GM13977 (cell line): ENCODE measurements at regions not wholly inside any gene's neighbourhood (a gene's known extent, or its start where the extent isn't known, plus 50 kb on each side); places are given as distances from the start of the nearest gene placed in this dataset.

Experiments used
- DNase-seq: peaks from one replicate; pipeline ENCODE4 v3.0.0; 2012; ENCODE audit warnings: low spot score
- CTCF ChIP-seq: IDR thresholded peaks from 2 replicates; pipeline ENCODE4 v1.5.1; 2012; ENCODE audit warnings: mild to moderate bottlenecking, control low read depth; ENCODE audit not compliant: insufficient read depth; ENCODE audit errors: extremely low read depth, missing control alignments
- in situ Hi-C: fragments of 300-500 bp; cut with MboI; formaldehyde crosslinking; loops from one replicate; pipeline ENCODE4 v1.12.0; 2022; ENCODE audit warnings: low sequenced_read_pairs, low pct_unique_long_range_greater_than_20kb, mixed read lengths, inconsistent platforms; ENCODE audit not compliant: unreplicated experiment

- in situ Hi-C loops = no loop called here
- no peak for DNase-seq
- no peak for TF ChIP-seq CTCF
These were observed 58.7 kb upstream of the ARHGEF26 start for GRCh38 chr3:154062513-154062912.

- in situ Hi-C loops = no loop called here
- no peak for DNase-seq
- TF ChIP-seq CTCF = no peak
These were observed 50.0 kb upstream of the ARHGEF26 start for GRCh38 chr3:154071146-154071545.
